ENCODE measurements at regions not wholly inside any gene's neighbourhood (a gene's known extent, or its start where the extent isn't known, plus 50 kb on each side); places are given as distances from the start of the nearest gene placed in this dataset.

DNA sequence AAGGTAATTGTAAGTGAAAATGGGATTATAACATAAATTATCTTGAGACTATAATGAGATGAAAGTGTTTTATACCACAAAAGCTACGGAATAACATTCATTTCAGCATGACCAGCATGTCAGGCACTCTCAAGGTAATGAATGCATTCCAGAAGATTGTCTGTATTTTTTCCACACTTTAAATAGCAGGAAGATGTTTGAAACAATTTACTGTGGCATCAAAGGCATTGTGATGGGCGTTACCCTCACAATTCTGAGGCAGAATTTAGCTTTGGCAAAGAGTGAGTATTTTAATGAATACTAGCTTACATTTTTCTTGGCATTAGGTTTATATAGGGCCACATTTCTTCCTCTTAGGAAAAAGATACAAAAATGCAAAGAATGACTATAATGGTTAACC, 627.2 kb downstream of the BCKDHB start:
- H3K4me1 ChIP-seq (ENCODE audit: insufficient read depth, poor library complexity, severe bottlenecking) = no peaks in the 10 kb centered on the region
- no peaks in the 10 kb centered on the region for H3K36me3 ChIP-seq (ENCODE audit: low read depth)
- no peak overlapping the region for H3K27ac ChIP-seq (ENCODE audit: poor library complexity, severe bottlenecking)
- ATAC-seq (ENCODE audit: low read depth) (no peak), DNase-seq (ENCODE audit: low spot score) (no peak)
- no peaks in the 10 kb centered on the region for H3K27me3 ChIP-seq (ENCODE audit: insufficient read depth, poor library complexity, severe bottlenecking)
- no peak overlapping the region for H3K4me3 ChIP-seq (ENCODE audit: severe bottlenecking)
- TF ChIP-seq, protein P1, sequence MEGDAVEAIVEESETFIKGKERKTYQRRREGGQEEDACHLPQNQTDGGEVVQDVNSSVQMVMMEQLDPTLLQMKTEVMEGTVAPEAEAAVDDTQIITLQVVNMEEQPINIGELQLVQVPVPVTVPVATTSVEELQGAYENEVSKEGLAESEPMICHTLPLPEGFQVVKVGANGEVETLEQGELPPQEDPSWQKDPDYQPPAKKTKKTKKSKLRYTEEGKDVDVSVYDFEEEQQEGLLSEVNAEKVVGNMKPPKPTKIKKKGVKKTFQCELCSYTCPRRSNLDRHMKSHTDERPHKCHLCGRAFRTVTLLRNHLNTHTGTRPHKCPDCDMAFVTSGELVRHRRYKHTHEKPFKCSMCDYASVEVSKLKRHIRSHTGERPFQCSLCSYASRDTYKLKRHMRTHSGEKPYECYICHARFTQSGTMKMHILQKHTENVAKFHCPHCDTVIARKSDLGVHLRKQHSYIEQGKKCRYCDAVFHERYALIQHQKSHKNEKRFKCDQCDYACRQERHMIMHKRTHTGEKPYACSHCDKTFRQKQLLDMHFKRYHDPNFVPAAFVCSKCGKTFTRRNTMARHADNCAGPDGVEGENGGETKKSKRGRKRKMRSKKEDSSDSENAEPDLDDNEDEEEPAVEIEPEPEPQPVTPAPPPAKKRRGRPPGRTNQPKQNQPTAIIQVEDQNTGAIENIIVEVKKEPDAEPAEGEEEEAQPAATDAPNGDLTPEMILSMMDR (IDR thresholded peaks at IDR 0.05; ENCODE audit: poor library complexity, severe bottlenecking) = no peak
- no peaks in the 10 kb centered on the region for H3K9me3 ChIP-seq (ENCODE audit: severe bottlenecking)

- ATAC-seq (ENCODE audit: low read depth) = no peak
- H3K27ac ChIP-seq (ENCODE audit: poor library complexity, severe bottlenecking) = no peak overlapping the region
- no peaks in the 10 kb centered on the region for H3K9me3 ChIP-seq (ENCODE audit: severe bottlenecking)
- H3K4me1 ChIP-seq (ENCODE audit: insufficient read depth, poor library complexity, severe bottlenecking) = no peaks in the 10 kb centered on the region
- TF ChIP-seq, protein P1 (IDR thresholded peaks at IDR 0.05; ENCODE audit: poor library complexity, severe bottlenecking) = no peak
- H3K36me3 ChIP-seq (ENCODE audit: low read depth) = no peaks in the 10 kb centered on the region
- H3K27me3 ChIP-seq (ENCODE audit: insufficient read depth, poor library complexity, severe bottlenecking) = no peaks in the 10 kb centered on the region
- no peak for DNase-seq (ENCODE audit: low spot score)
- H3K4me3 ChIP-seq (ENCODE audit: severe bottlenecking) = no peak overlapping the region
Observed at GRCh38 chr6:80728830-80729229, 622.4 kb downstream of the BCKDHB start.

- ATAC-seq (ENCODE audit: low read depth) = no peak
Observed at GRCh38 chr6:80728101-80728750, 621.8 kb downstream of the BCKDHB start.

GRCh38 chr6:80725156-80725930, 618.9 kb downstream of the BCKDHB start:
- ATAC-seq (ENCODE audit: low read depth) = no peak

More at GRCh38 chr6:80728101-80728750, 621.8 kb downstream of the BCKDHB start:
- Histone ChIP-seq H3K36me3 (ENCODE audit: low read depth) (no peaks in the 10 kb centered on the region), H3K9me3 (ENCODE audit: severe bottlenecking) (no peaks in the 10 kb centered on the region), H3K27ac (ENCODE audit: poor library complexity, severe bottlenecking) (no peak overlapping the region), H3K27me3 (ENCODE audit: insufficient read depth, poor library complexity, severe bottlenecking) (no peaks in the 10 kb centered on the region), H3K4me1 (ENCODE audit: insufficient read depth, poor library complexity, severe bottlenecking) (no peaks in the 10 kb centered on the region), H3K4me3 (ENCODE audit: severe bottlenecking) (no peak overlapping the region)
- DNase-seq (ENCODE audit: low spot score) = no peak
- TF ChIP-seq, protein P1 (IDR thresholded peaks at IDR 0.05; ENCODE audit: poor library complexity, severe bottlenecking) = no peak

More at GRCh38 chr6:80725156-80725930, 618.9 kb downstream of the BCKDHB start:
- no peak overlapping the region for H3K27ac ChIP-seq (ENCODE audit: poor library complexity, severe bottlenecking)
- H3K4me3 ChIP-seq (ENCODE audit: severe bottlenecking) = no peak overlapping the region
- H3K4me1 ChIP-seq (ENCODE audit: insufficient read depth, poor library complexity, severe bottlenecking) = no peaks in the 10 kb centered on the region
- no peaks in the 10 kb centered on the region for H3K36me3 ChIP-seq (ENCODE audit: low read depth)
- no peaks in the 10 kb centered on the region for H3K9me3 ChIP-seq (ENCODE audit: severe bottlenecking)
- no peaks in the 10 kb centered on the region for H3K27me3 ChIP-seq (ENCODE audit: insufficient read depth, poor library complexity, severe bottlenecking)
- no peak for DNase-seq (ENCODE audit: low spot score)
- TF ChIP-seq, protein P1 (IDR thresholded peaks at IDR 0.05; ENCODE audit: poor library complexity, severe bottlenecking) = no peak
